ENCODE measurements at regions not wholly inside any gene's neighbourhood (a gene's known extent, or its start where the extent isn't known, plus 50 kb on each side); places are given as distances from the start of the nearest gene placed in this dataset.
"Not testable (repeated sequence)": the region's sequence is repeated elsewhere in the genome, so short reads cannot be mapped to it uniquely, and the experiment has no call there.

DNA sequence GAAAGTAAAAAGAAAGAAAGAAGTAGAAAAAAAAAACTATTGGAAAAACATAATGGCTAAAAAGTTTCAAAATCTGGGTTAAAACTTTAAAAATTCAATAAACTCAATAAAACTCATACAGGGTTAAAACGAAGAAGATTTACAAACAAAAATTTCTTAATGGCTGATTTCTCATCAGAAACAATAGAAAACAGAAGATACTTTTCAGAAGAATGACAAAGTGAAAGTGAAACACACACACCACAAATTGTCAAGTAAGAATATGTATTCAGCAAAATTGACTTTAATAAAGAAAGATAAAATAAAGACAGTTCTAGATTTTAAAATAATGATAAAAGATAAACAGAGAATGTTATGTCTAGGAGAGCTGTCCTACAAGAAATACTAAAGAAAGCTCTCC lies 618.9 kb upstream of the GJE1 start:
- Histone ChIP-seq H3K27me3 (no peaks in the 10 kb centered on the region), H3K9me3 (no peaks in the 10 kb centered on the region), H3K4me3 (no peak overlapping the region), H3K36me3 (no peaks in the 10 kb centered on the region), H3K4me1 (no peaks in the 10 kb centered on the region), H3K27ac (no peak overlapping the region)
- no peak for DNase-seq (ENCODE audit: low spot score)
- TF ChIP-seq, protein P1, sequence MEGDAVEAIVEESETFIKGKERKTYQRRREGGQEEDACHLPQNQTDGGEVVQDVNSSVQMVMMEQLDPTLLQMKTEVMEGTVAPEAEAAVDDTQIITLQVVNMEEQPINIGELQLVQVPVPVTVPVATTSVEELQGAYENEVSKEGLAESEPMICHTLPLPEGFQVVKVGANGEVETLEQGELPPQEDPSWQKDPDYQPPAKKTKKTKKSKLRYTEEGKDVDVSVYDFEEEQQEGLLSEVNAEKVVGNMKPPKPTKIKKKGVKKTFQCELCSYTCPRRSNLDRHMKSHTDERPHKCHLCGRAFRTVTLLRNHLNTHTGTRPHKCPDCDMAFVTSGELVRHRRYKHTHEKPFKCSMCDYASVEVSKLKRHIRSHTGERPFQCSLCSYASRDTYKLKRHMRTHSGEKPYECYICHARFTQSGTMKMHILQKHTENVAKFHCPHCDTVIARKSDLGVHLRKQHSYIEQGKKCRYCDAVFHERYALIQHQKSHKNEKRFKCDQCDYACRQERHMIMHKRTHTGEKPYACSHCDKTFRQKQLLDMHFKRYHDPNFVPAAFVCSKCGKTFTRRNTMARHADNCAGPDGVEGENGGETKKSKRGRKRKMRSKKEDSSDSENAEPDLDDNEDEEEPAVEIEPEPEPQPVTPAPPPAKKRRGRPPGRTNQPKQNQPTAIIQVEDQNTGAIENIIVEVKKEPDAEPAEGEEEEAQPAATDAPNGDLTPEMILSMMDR (IDR thresholded peaks at IDR 0.05), result no peak

- Histone ChIP-seq H3K4me1 (no peaks in the 10 kb centered on the region), H3K4me3 (no peak overlapping the region), H3K36me3 (no peaks in the 10 kb centered on the region), H3K27me3 (no peaks in the 10 kb centered on the region), H3K9me3 (peaks cover 10 to 14% of the 10 kb centered on the region in 2 donors), H3K27ac (no peak overlapping the region)
- TF ChIP-seq, protein P1 (IDR thresholded peaks at IDR 0.05), result no peak
- no peak for DNase-seq (ENCODE audit: low spot score)
Measured at GRCh38 chr6:141510803-141511202, 621.9 kb upstream of the GJE1 start.

- peaks cover 11 to 21% of the 10 kb centered on the region in 2 donors for H3K9me3 ChIP-seq
- DNase-seq (ENCODE audit: low spot score); H3K36me3 ChIP-seq; H3K4me1 ChIP-seq; H3K27me3 ChIP-seq; H3K27ac ChIP-seq; H3K4me3 ChIP-seq: not testable (repeated sequence)
Measured at GRCh38 chr6:141506062-141506461, 626.7 kb upstream of the GJE1 start.

GRCh38 chr6:141504318-141504717 lies 628.4 kb upstream of the GJE1 start:
- H3K4me3 ChIP-seq; H3K27ac ChIP-seq; H3K36me3 ChIP-seq; DNase-seq (ENCODE audit: low spot score); H3K4me1 ChIP-seq; H3K27me3 ChIP-seq: not testable (repeated sequence)
- H3K9me3 ChIP-seq, result peaks cover 11 to 21% of the 10 kb centered on the region in 2 donors

GRCh38 chr6:141501616-141502015 lies 631.1 kb upstream of the GJE1 start:
- Histone ChIP-seq H3K4me1 (no peaks in the 10 kb centered on the region), H3K9me3 (peaks cover 10 to 15% of the 10 kb centered on the region in 2 donors)

GRCh38 chr6:141498977-141499376 lies 633.7 kb upstream of the GJE1 start:
- TF ChIP-seq, protein P1 (IDR thresholded peaks at IDR 0.05), result no peak

More at GRCh38 chr6:141501616-141502015, 631.1 kb upstream of the GJE1 start:
- H3K27ac ChIP-seq, result no peak overlapping the region
- no peaks in the 10 kb centered on the region for H3K27me3 ChIP-seq
- no peaks in the 10 kb centered on the region for H3K36me3 ChIP-seq
- no peak overlapping the region for H3K4me3 ChIP-seq
- TF ChIP-seq, protein P1 (IDR thresholded peaks at IDR 0.05), result no peak
- no peak for DNase-seq (ENCODE audit: low spot score)

GRCh38 chr6:141492521-141493284 lies 640.0 kb upstream of the GJE1 start:
- Histone ChIP-seq H3K36me3 (no peaks in the 10 kb centered on the region), H3K4me1 (no peaks in the 10 kb centered on the region), H3K4me3 (no peak overlapping the region), H3K9me3 (no peaks in the 10 kb centered on the region), H3K27me3 (no peaks in the 10 kb centered on the region), H3K27ac (no peak overlapping the region)
- no peak for DNase-seq (ENCODE audit: low spot score)
- TF ChIP-seq, protein P1 (IDR thresholded peaks at IDR 0.05), result no peak

More at GRCh38 chr6:141498977-141499376, 633.7 kb upstream of the GJE1 start:
- no peak for DNase-seq (ENCODE audit: low spot score)
- Histone ChIP-seq H3K4me3 (no peak overlapping the region), H3K27ac (no peak overlapping the region), H3K4me1 (no peaks in the 10 kb centered on the region), H3K36me3 (no peaks in the 10 kb centered on the region), H3K27me3 (no peaks in the 10 kb centered on the region), H3K9me3 (no peaks in the 10 kb centered on the region)

All from right atrium auricular region (tissue), 2 donors.